ENCODE measurements at regions not wholly inside any gene's neighbourhood (a gene's known extent, or its start where the extent isn't known, plus 50 kb on each side); places are given as distances from the start of the nearest gene placed in this dataset.

DNA sequence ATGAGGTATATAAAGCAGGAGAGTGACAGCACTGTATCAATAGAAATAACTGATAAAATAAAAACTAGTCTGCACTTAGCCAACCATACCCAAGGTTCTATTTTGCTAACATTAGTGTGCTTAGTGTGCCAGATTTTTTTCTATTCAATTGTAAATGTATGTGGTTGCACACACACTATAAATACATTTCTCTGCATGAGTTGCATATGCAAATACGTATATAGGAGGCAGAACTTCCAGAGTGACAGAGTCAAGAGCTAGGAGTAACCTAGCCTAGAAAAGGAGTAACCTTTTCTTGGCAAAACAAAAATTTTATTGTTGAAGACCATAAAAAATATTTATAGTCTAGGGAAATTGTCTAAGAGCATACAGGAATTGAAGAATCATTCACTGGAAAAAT, 461.6 kb downstream of the GABRG2 start:
- TF ChIP-seq, protein P1, sequence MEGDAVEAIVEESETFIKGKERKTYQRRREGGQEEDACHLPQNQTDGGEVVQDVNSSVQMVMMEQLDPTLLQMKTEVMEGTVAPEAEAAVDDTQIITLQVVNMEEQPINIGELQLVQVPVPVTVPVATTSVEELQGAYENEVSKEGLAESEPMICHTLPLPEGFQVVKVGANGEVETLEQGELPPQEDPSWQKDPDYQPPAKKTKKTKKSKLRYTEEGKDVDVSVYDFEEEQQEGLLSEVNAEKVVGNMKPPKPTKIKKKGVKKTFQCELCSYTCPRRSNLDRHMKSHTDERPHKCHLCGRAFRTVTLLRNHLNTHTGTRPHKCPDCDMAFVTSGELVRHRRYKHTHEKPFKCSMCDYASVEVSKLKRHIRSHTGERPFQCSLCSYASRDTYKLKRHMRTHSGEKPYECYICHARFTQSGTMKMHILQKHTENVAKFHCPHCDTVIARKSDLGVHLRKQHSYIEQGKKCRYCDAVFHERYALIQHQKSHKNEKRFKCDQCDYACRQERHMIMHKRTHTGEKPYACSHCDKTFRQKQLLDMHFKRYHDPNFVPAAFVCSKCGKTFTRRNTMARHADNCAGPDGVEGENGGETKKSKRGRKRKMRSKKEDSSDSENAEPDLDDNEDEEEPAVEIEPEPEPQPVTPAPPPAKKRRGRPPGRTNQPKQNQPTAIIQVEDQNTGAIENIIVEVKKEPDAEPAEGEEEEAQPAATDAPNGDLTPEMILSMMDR (conservative IDR thresholded peaks at IDR 0.05 in 1 of 2, IDR thresholded peaks at IDR 0.05 in 1 of 2; ENCODE audit: low read depth in 1 of 2, low read length in 2 of 2): no peak
- TF ChIP-seq EZH2 (IDR thresholded peaks at IDR 0.05; ENCODE audit: low read length, missing control alignments): no peak
